ENCODE measurements at regions not wholly inside any gene's neighbourhood (a gene's known extent, or its start where the extent isn't known, plus 50 kb on each side); places are given as distances from the start of the nearest gene placed in this dataset.

- DNase-seq = no peak
Observed at GRCh38 chr11:105553025-105553424, 56.8 kb upstream of the GRIA4 start.

- no peak for DNase-seq
Observed at GRCh38 chr11:105548359-105548758, 61.5 kb upstream of the GRIA4 start.

- no peak for DNase-seq
Observed at GRCh38 chr11:105538588-105538987, 71.3 kb upstream of the GRIA4 start.

GRCh38 chr11:105537531-105537930 is 72.3 kb upstream of the GRIA4 start:
- no peak for DNase-seq

GRCh38 chr11:105524286-105524685 is 85.6 kb upstream of the GRIA4 start:
- DNase-seq = no peak

- DNase-seq = no peak
Observed at GRCh38 chr11:105520706-105521345, 89.0 kb upstream of the GRIA4 start.

- DNase-seq = no peak
Observed at GRCh38 chr11:105507496-105508254, 102.2 kb upstream of the GRIA4 start.

- no peak for DNase-seq
Observed at GRCh38 chr11:105492010-105492409, 117.9 kb upstream of the GRIA4 start.

GRCh38 chr11:105491394-105491793 is 118.5 kb upstream of the GRIA4 start:
- DNase-seq = no peak

GRCh38 chr11:105490333-105490732 is 119.5 kb upstream of the GRIA4 start:
- DNase-seq = no peak

GRCh38 chr11:105489446-105489845 is 120.4 kb upstream of the GRIA4 start:
- DNase-seq = no peak

GRCh38 chr11:105486929-105487328 is 122.9 kb upstream of the GRIA4 start:
- DNase-seq = no peak

- no peak for DNase-seq
Observed at GRCh38 chr11:105469931-105470330, 139.9 kb upstream of the GRIA4 start.

GRCh38 chr11:105468154-105468553 is 141.7 kb upstream of the GRIA4 start:
- no peak for DNase-seq

- no peak for DNase-seq
Observed at GRCh38 chr11:105466582-105467228, 143.2 kb upstream of the GRIA4 start.

- DNase-seq = no peak
Observed at GRCh38 chr11:105458071-105458470, 151.8 kb upstream of the GRIA4 start.

GRCh38 chr11:105456950-105457349 is 152.9 kb upstream of the GRIA4 start:
- no peak for DNase-seq

- DNase-seq = no peak
Observed at GRCh38 chr11:105449100-105449734, 160.7 kb upstream of the GRIA4 start.

- no peak for DNase-seq
Observed at GRCh38 chr11:105448703-105449079, 161.2 kb upstream of the GRIA4 start.

GRCh38 chr11:105447936-105448702 is 161.8 kb upstream of the GRIA4 start:
- DNase-seq = peak in 1 of 5 experiments; percentile 29

- no peak for DNase-seq
Observed at GRCh38 chr11:105443623-105444022, 166.2 kb upstream of the GRIA4 start.

GRCh38 chr11:105432241-105432995 is 177.5 kb upstream of the GRIA4 start:
- no peak for DNase-seq

All from T-helper 2 cell (primary cell).